ENCODE measurements at regions not wholly inside any gene's neighbourhood (a gene's known extent, or its start where the extent isn't known, plus 50 kb on each side); places are given as distances from the start of the nearest gene placed in this dataset.

- Histone ChIP-seq H3K27me3 (ENCODE audit: control insufficient read depth in 2 of 2, insufficient read depth in 1 of 2, low read length in 1 of 2) (no peaks in the 10 kb centered on the region), H3K4me1 (ENCODE audit: control insufficient read depth in 2 of 2, insufficient read depth in 2 of 2, low read length in 2 of 2) (no peaks in the 10 kb centered on the region), H3K27ac (ENCODE audit: low read depth in 1 of 2, low read length in 1 of 2) (no peak overlapping the region), H3K36me3 (ENCODE audit: control insufficient read depth in 2 of 2, insufficient read depth in 2 of 2, low read length in 1 of 2) (no peaks in the 10 kb centered on the region), H3K9me3 (ENCODE audit: control insufficient read depth in 2 of 2, insufficient read depth in 1 of 2, low read length in 1 of 2) (no peaks in the 10 kb centered on the region), H3K4me3 (ENCODE audit: low read length in 2 of 2) (no peak overlapping the region)
- 55% methylated on average over 5 of the region's 5 CpGs for WGBS
- DNase-seq (ENCODE audit: low read depth in 6 of 9, low spot score in 9 of 9), result no peak
Observed at GRCh38 chr11:109109571-109110315, 312.2 kb upstream of the C11orf87 start.

GRCh38 chr11:109112261-109112660 lies 309.7 kb upstream of the C11orf87 start:
- H3K9me3 ChIP-seq (ENCODE audit: control insufficient read depth in 2 of 2, insufficient read depth in 1 of 2, low read length in 1 of 2), result no peaks in the 10 kb centered on the region

GRCh38 chr11:109112821-109113280 lies 309.1 kb upstream of the C11orf87 start:
- Histone ChIP-seq H3K27me3 (ENCODE audit: control insufficient read depth in 2 of 2, insufficient read depth in 1 of 2, low read length in 1 of 2) (no peaks in the 10 kb centered on the region), H3K4me3 (ENCODE audit: low read length in 2 of 2) (no peak overlapping the region), H3K4me1 (ENCODE audit: control insufficient read depth in 2 of 2, insufficient read depth in 2 of 2, low read length in 2 of 2) (no peaks in the 10 kb centered on the region), H3K9me3 (ENCODE audit: control insufficient read depth in 2 of 2, insufficient read depth in 1 of 2, low read length in 1 of 2) (no peaks in the 10 kb centered on the region), H3K36me3 (ENCODE audit: control insufficient read depth in 2 of 2, insufficient read depth in 2 of 2, low read length in 1 of 2) (no peaks in the 10 kb centered on the region), H3K27ac (ENCODE audit: low read depth in 1 of 2, low read length in 1 of 2) (no peak overlapping the region)
- 35% methylated on average over 7 of the region's 7 CpGs for WGBS
- DNase-seq (ENCODE audit: low read depth in 6 of 9, low spot score in 9 of 9), result no peak

More at GRCh38 chr11:109112261-109112660, 309.7 kb upstream of the C11orf87 start:
- Histone ChIP-seq H3K36me3 (ENCODE audit: control insufficient read depth in 2 of 2, insufficient read depth in 2 of 2, low read length in 1 of 2) (no peaks in the 10 kb centered on the region), H3K27me3 (ENCODE audit: control insufficient read depth in 2 of 2, insufficient read depth in 1 of 2, low read length in 1 of 2) (no peaks in the 10 kb centered on the region), H3K27ac (ENCODE audit: low read depth in 1 of 2, low read length in 1 of 2) (no peak overlapping the region), H3K4me1 (ENCODE audit: control insufficient read depth in 2 of 2, insufficient read depth in 2 of 2, low read length in 2 of 2) (no peaks in the 10 kb centered on the region), H3K4me3 (ENCODE audit: low read length in 2 of 2) (no peak overlapping the region)
- DNase-seq (ENCODE audit: low read depth in 6 of 9, low spot score in 9 of 9), result no peak
- WGBS, result 60% methylated on average over 2 of the region's 2 CpGs

GRCh38 chr11:109120341-109120740 lies 301.6 kb upstream of the C11orf87 start:
- no peaks in the 10 kb centered on the region for H3K9me3 ChIP-seq (ENCODE audit: control insufficient read depth in 2 of 2, insufficient read depth in 1 of 2, low read length in 1 of 2)
- no peaks in the 10 kb centered on the region for H3K27me3 ChIP-seq (ENCODE audit: control insufficient read depth in 2 of 2, insufficient read depth in 1 of 2, low read length in 1 of 2)
- no peaks in the 10 kb centered on the region for H3K36me3 ChIP-seq (ENCODE audit: control insufficient read depth in 2 of 2, insufficient read depth in 2 of 2, low read length in 1 of 2)
- WGBS, result 99% methylated on average over 3 of the region's 3 CpGs
- H3K27ac ChIP-seq (ENCODE audit: low read depth in 1 of 2, low read length in 1 of 2), result no peak overlapping the region
- no peaks in the 10 kb centered on the region for H3K4me1 ChIP-seq (ENCODE audit: control insufficient read depth in 2 of 2, insufficient read depth in 2 of 2, low read length in 2 of 2)
- no peak for DNase-seq (ENCODE audit: low read depth in 6 of 9, low spot score in 9 of 9)
- H3K4me3 ChIP-seq (ENCODE audit: low read length in 2 of 2), result no peak overlapping the region

- no peak overlapping the region for H3K4me3 ChIP-seq (ENCODE audit: low read length in 2 of 2)
- WGBS, result 96% methylated on average over 5 of the region's 5 CpGs
- H3K36me3 ChIP-seq (ENCODE audit: control insufficient read depth in 2 of 2, insufficient read depth in 2 of 2, low read length in 1 of 2), result no peaks in the 10 kb centered on the region
- no peaks in the 10 kb centered on the region for H3K4me1 ChIP-seq (ENCODE audit: control insufficient read depth in 2 of 2, insufficient read depth in 2 of 2, low read length in 2 of 2)
- H3K27me3 ChIP-seq (ENCODE audit: control insufficient read depth in 2 of 2, insufficient read depth in 1 of 2, low read length in 1 of 2), result no peaks in the 10 kb centered on the region
- no peak for DNase-seq (ENCODE audit: low read depth in 6 of 9, low spot score in 9 of 9)
- no peaks in the 10 kb centered on the region for H3K9me3 ChIP-seq (ENCODE audit: control insufficient read depth in 2 of 2, insufficient read depth in 1 of 2, low read length in 1 of 2)
- H3K27ac ChIP-seq (ENCODE audit: low read depth in 1 of 2, low read length in 1 of 2), result no peak overlapping the region
Observed at GRCh38 chr11:109121173-109121932, 300.6 kb upstream of the C11orf87 start.

GRCh38 chr11:109123816-109124787 lies 297.9 kb upstream of the C11orf87 start:
- Histone ChIP-seq H3K4me3 (ENCODE audit: low read length in 2 of 2) (no peak overlapping the region), H3K9me3 (ENCODE audit: control insufficient read depth in 2 of 2, insufficient read depth in 1 of 2, low read length in 1 of 2) (no peaks in the 10 kb centered on the region), H3K27me3 (ENCODE audit: control insufficient read depth in 2 of 2, insufficient read depth in 1 of 2, low read length in 1 of 2) (no peaks in the 10 kb centered on the region), H3K27ac (ENCODE audit: low read depth in 1 of 2, low read length in 1 of 2) (no peak overlapping the region), H3K36me3 (ENCODE audit: control insufficient read depth in 2 of 2, insufficient read depth in 2 of 2, low read length in 1 of 2) (no peaks in the 10 kb centered on the region), H3K4me1 (ENCODE audit: control insufficient read depth in 2 of 2, insufficient read depth in 2 of 2, low read length in 2 of 2) (no peaks in the 10 kb centered on the region)
- 95% methylated on average over 11 of the region's 11 CpGs for WGBS
- DNase-seq (ENCODE audit: low read depth in 6 of 9, low spot score in 9 of 9), result no peak

- WGBS, result 93% methylated on average over 1 of the region's 1 CpG
- Histone ChIP-seq H3K4me3 (ENCODE audit: low read length in 2 of 2) (no peak overlapping the region), H3K27me3 (ENCODE audit: control insufficient read depth in 2 of 2, insufficient read depth in 1 of 2, low read length in 1 of 2) (no peaks in the 10 kb centered on the region), H3K27ac (ENCODE audit: low read depth in 1 of 2, low read length in 1 of 2) (no peak overlapping the region), H3K4me1 (ENCODE audit: control insufficient read depth in 2 of 2, insufficient read depth in 2 of 2, low read length in 2 of 2) (no peaks in the 10 kb centered on the region), H3K36me3 (ENCODE audit: control insufficient read depth in 2 of 2, insufficient read depth in 2 of 2, low read length in 1 of 2) (no peaks in the 10 kb centered on the region), H3K9me3 (ENCODE audit: control insufficient read depth in 2 of 2, insufficient read depth in 1 of 2, low read length in 1 of 2) (no peaks in the 10 kb centered on the region)
- DNase-seq (ENCODE audit: low read depth in 6 of 9, low spot score in 9 of 9), result no peak
Observed at GRCh38 chr11:109130910-109131309, 291.1 kb upstream of the C11orf87 start.

GRCh38 chr11:109132539-109132938 lies 289.5 kb upstream of the C11orf87 start:
- Histone ChIP-seq H3K27ac (ENCODE audit: low read depth in 1 of 2, low read length in 1 of 2) (no peak overlapping the region), H3K4me3 (ENCODE audit: low read length in 2 of 2) (no peak overlapping the region), H3K4me1 (ENCODE audit: control insufficient read depth in 2 of 2, insufficient read depth in 2 of 2, low read length in 2 of 2) (no peaks in the 10 kb centered on the region), H3K9me3 (ENCODE audit: control insufficient read depth in 2 of 2, insufficient read depth in 1 of 2, low read length in 1 of 2) (no peaks in the 10 kb centered on the region), H3K36me3 (ENCODE audit: control insufficient read depth in 2 of 2, insufficient read depth in 2 of 2, low read length in 1 of 2) (no peaks in the 10 kb centered on the region), H3K27me3 (ENCODE audit: control insufficient read depth in 2 of 2, insufficient read depth in 1 of 2, low read length in 1 of 2) (no peaks in the 10 kb centered on the region)
- no peak for DNase-seq (ENCODE audit: low read depth in 6 of 9, low spot score in 9 of 9)
- WGBS, result 29% methylated on average over 4 of the region's 4 CpGs

Measured in thymus (tissue), 11 donors.